ENCODE measurements at regions not wholly inside any gene's neighbourhood (a gene's known extent, or its start where the extent isn't known, plus 50 kb on each side); places are given as distances from the start of the nearest gene placed in this dataset.

DNA sequence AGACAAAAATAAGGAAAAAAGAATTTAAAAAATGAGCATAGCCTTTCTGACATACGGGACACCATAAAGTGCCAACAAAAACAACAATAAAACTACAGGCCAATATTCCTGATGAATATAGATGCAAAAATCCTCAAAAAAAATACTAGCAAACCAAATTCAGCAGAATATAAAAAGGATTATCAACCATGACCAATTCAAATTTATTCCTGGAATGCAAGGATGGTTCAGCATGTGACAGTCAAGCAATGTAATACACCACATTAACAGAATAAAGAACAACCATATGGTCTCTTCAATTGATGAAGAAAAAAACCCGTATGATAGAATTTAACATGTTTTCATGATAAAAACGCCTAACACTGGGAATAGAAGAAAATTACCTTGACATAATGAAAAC, 341.7 kb downstream of the PYDC2 start (continued):
- TF ChIP-seq, protein P1, sequence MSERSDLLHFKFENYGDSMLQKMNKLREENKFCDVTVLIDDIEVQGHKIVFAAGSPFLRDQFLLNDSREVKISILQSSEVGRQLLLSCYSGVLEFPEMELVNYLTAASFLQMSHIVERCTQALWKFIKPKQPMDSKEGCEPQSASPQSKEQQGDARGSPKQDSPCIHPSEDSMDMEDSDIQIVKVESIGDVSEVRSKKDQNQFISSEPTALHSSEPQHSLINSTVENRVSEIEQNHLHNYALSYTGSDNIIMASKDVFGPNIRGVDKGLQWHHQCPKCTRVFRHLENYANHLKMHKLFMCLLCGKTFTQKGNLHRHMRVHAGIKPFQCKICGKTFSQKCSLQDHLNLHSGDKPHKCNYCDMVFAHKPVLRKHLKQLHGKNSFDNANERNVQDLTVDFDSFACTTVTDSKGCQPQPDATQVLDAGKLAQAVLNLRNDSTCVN (tag by site-specific recombination; optimal IDR thresholded peaks at IDR 0.05): no peak
- no peak for TF ChIP-seq MEIS1 (CRISPR knock-in tag; IDR thresholded peaks at IDR 0.05; ENCODE audit: borderline replicate concordance)
- TF ChIP-seq, protein P2, sequence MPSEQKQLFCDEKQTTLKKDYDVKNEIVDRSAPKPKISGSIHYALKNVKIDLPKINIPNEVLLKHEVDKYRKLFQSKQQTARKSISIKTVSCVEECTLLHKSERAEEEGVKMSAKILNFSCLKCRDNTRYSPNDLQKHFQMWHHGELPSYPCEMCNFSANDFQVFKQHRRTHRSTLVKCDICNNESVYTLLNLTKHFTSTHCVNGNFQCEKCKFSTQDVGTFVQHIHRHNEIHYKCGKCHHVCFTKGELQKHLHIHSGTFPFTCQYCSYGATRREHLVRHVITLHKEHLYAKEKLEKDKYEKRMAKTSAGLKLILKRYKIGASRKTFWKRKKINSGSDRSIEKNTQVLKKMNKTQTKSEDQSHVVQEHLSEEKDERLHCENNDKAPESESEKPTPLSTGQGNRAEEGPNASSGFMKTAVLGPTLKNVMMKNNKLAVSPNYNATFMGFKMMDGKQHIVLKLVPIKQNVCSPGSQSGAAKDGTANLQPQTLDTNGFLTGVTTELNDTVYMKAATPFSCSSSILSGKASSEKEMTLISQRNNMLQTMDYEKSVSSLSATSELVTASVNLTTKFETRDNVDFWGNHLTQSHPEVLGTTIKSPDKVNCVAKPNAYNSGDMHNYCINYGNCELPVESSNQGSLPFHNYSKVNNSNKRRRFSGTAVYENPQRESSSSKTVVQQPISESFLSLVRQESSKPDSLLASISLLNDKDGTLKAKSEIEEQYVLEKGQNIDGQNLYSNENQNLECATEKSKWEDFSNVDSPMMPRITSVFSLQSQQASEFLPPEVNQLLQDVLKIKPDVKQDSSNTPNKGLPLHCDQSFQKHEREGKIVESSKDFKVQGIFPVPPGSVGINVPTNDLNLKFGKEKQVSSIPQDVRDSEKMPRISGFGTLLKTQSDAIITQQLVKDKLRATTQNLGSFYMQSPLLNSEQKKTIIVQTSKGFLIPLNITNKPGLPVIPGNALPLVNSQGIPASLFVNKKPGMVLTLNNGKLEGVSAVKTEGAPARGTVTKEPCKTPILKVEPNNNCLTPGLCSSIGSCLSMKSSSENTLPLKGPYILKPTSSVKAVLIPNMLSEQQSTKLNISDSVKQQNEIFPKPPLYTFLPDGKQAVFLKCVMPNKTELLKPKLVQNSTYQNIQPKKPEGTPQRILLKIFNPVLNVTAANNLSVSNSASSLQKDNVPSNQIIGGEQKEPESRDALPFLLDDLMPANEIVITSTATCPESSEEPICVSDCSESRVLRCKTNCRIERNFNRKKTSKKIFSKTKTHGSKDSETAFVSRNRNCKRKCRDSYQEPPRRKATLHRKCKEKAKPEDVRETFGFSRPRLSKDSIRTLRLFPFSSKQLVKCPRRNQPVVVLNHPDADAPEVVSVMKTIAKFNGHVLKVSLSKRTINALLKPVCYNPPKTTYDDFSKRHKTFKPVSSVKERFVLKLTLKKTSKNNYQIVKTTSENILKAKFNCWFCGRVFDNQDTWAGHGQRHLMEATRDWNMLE (tag by site-specific recombination; conservative IDR thresholded peaks at IDR 0.05; ENCODE audit: low read depth): no peak
- no peak for TF ChIP-seq ZNF48 (tag by site-specific recombination; IDR thresholded peaks at IDR 0.05)
- TF ChIP-seq, protein P3, sequence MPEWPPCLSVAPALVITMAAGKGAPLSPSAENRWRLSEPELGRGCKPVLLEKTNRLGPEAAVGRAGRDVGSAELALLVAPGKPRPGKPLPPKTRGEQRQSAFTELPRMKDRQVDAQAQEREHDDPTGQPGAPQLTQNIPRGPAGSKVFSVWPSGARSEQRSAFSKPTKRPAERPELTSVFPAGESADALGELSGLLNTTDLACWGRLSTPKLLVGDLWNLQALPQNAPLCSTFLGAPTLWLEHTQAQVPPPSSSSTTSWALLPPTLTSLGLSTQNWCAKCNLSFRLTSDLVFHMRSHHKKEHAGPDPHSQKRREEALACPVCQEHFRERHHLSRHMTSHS (tag by site-specific recombination; IDR thresholded peaks at IDR 0.05): no peak
- TF ChIP-seq, protein P4, sequence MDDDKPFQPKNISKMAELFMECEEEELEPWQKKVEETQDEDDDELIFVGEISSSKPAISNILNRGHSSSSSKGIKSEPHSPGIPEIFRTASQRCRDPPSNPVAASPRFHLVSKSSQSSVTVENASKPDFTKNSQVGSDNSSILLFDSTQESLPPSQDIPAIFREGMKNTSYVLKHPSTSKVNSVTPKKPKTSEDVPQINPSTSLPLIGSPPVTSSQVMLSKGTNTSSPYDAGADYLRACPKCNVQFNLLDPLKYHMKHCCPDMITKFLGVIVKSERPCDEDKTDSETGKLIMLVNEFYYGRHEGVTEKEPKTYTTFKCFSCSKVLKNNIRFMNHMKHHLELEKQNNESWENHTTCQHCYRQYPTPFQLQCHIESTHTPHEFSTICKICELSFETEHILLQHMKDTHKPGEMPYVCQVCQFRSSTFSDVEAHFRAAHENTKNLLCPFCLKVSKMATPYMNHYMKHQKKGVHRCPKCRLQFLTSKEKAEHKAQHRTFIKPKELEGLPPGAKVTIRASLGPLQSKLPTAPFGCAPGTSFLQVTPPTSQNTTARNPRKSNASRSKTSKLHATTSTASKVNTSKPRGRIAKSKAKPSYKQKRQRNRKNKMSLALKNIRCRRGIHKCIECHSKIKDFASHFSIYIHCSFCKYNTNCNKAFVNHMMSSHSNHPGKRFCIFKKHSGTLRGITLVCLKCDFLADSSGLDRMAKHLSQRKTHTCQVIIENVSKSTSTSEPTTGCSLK (tag by site-specific recombination; IDR thresholded peaks at IDR 0.05): no peak
- no peak for TF ChIP-seq BCL11A (tag by site-specific recombination; IDR thresholded peaks at IDR 0.05; ENCODE audit: low read depth)

DNA sequence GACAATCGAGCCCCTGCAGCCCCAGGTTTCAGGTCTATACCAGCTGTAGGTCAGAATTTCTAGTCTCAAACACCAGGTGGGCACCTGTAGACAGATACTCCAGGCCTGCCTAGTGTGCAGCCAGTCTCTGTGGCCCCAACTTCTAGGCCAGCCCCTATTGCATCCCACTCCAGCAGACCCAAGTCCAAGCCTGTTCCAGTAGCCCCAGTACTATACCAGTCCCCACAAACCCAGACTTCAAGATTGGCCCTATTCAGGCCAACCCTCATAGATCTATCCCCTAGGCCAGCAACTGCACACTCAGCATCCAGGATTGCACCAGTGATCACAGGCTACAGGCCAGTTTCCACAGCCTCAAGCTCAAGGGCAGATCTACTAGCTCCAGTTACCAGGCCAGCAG, 344.0 kb downstream of the PYDC2 start:
- Histone ChIP-seq H3K4me3 (ENCODE audit: low read depth, low read length) (no peak overlapping the region), H3K27ac (ENCODE audit: extremely low read depth, low read depth, low read length) (no peak overlapping the region), H3K36me3 (ENCODE audit: control insufficient read depth in 2 of 2, insufficient read depth in 1 of 2, low read length in 2 of 2) (no peaks in the 10 kb centered on the region), H3K4me1 (ENCODE audit: control insufficient read depth, insufficient read depth, low read length) (no peaks in the 10 kb centered on the region), H3K9me3 (ENCODE audit: control insufficient read depth, insufficient read depth, low read depth, low read length) (no peaks in the 10 kb centered on the region)
- CTCF ChIA-PET: no interaction called here
- POLR2A ChIA-PET: no interaction called here
- TF ChIP-seq ZNF837 (tag by site-specific recombination; IDR thresholded peaks at IDR 0.05) (no peak), ZFP69B (tag by site-specific recombination; IDR thresholded peaks at IDR 0.05) (no peak), GLIS2 (tag by site-specific recombination; IDR thresholded peaks at IDR 0.05) (no peak), ZNF112 (tag by site-specific recombination; IDR thresholded peaks at IDR 0.05) (no peak), ZNF416 (tag by site-specific recombination; IDR thresholded peaks at IDR 0.05) (no peak), ZNF529 (tag by site-specific recombination; IDR thresholded peaks at IDR 0.05; ENCODE audit: insufficient replicate concordance) (no peak), ZNF654 (tag by site-specific recombination; IDR thresholded peaks at IDR 0.05; ENCODE audit: low read depth) (no peak), ZNF830 (tag by site-specific recombination; IDR thresholded peaks at IDR 0.05; ENCODE audit: low read depth) (no peak)
- TF ChIP-seq, protein P5, sequence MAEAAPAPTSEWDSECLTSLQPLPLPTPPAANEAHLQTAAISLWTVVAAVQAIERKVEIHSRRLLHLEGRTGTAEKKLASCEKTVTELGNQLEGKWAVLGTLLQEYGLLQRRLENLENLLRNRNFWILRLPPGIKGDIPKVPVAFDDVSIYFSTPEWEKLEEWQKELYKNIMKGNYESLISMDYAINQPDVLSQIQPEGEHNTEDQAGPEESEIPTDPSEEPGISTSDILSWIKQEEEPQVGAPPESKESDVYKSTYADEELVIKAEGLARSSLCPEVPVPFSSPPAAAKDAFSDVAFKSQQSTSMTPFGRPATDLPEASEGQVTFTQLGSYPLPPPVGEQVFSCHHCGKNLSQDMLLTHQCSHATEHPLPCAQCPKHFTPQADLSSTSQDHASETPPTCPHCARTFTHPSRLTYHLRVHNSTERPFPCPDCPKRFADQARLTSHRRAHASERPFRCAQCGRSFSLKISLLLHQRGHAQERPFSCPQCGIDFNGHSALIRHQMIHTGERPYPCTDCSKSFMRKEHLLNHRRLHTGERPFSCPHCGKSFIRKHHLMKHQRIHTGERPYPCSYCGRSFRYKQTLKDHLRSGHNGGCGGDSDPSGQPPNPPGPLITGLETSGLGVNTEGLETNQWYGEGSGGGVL (tag by site-specific recombination; IDR thresholded peaks at IDR 0.05): no peak
- TF ChIP-seq, protein P2 (tag by site-specific recombination; conservative IDR thresholded peaks at IDR 0.05; ENCODE audit: low read depth): no peak

Data from HEK293 (cell line).